ENCODE measurements at regions not wholly inside any gene's neighbourhood (a gene's known extent, or its start where the extent isn't known, plus 50 kb on each side); places are given as distances from the start of the nearest gene placed in this dataset.

GRCh38 chr20:24339210-24339641, 130.2 kb upstream of the SYNDIG1 start:
- DNase-seq, result no peak

- no peak for DNase-seq
Observed at GRCh38 chr20:24337551-24337950, 131.9 kb upstream of the SYNDIG1 start.

- no peak for DNase-seq
Observed at GRCh38 chr20:24337069-24337468, 132.4 kb upstream of the SYNDIG1 start.

GRCh38 chr20:24334830-24335229, 134.6 kb upstream of the SYNDIG1 start:
- DNase-seq, result no peak

GRCh38 chr20:24332956-24333355, 136.5 kb upstream of the SYNDIG1 start:
- no peak for DNase-seq

GRCh38 chr20:24331939-24332338, 137.5 kb upstream of the SYNDIG1 start:
- no peak for DNase-seq

GRCh38 chr20:24328901-24329300, 140.5 kb upstream of the SYNDIG1 start:
- no peak for DNase-seq

GRCh38 chr20:24321973-24322372, 147.5 kb upstream of the SYNDIG1 start:
- DNase-seq, result no peak

GRCh38 chr20:24318569-24319352, 150.7 kb upstream of the SYNDIG1 start:
- no peak for DNase-seq

GRCh38 chr20:24317224-24317623, 152.2 kb upstream of the SYNDIG1 start:
- DNase-seq, result no peak

GRCh38 chr20:24316731-24317130, 152.7 kb upstream of the SYNDIG1 start:
- no peak for DNase-seq

GRCh38 chr20:24314053-24314452, 155.4 kb upstream of the SYNDIG1 start:
- DNase-seq, result no peak

- no peak for DNase-seq
Observed at GRCh38 chr20:24309596-24309995, 159.8 kb upstream of the SYNDIG1 start.

- DNase-seq, result peak in 1 of 56 donors; percentile 11
Observed at GRCh38 chr20:24305371-24305770, 164.1 kb upstream of the SYNDIG1 start.

- no peak for DNase-seq
Observed at GRCh38 chr20:24304291-24304690, 165.1 kb upstream of the SYNDIG1 start.

GRCh38 chr20:24303393-24304170, 165.8 kb upstream of the SYNDIG1 start:
- peak in 27 of 56 donors; percentile 2 to 68 (median 17) for DNase-seq

GRCh38 chr20:24297993-24298392, 171.4 kb upstream of the SYNDIG1 start:
- no peak for DNase-seq

GRCh38 chr20:24296477-24297261, 172.8 kb upstream of the SYNDIG1 start:
- no peak for DNase-seq

- no peak for DNase-seq
Observed at GRCh38 chr20:24291014-24291413, 178.4 kb upstream of the SYNDIG1 start.

- DNase-seq, result peak in 1 of 56 donors; percentile 1
Observed at GRCh38 chr20:24289737-24290481, 179.5 kb upstream of the SYNDIG1 start.

GRCh38 chr20:24283186-24283585, 186.2 kb upstream of the SYNDIG1 start:
- DNase-seq, result no peak

Data from nucleus accumbens (tissue), 56 donors.